ENCODE measurements at regions not wholly inside any gene's neighbourhood (a gene's known extent, or its start where the extent isn't known, plus 50 kb on each side); places are given as distances from the start of the nearest gene placed in this dataset.

GRCh38 chr1:30039354-30040080 lies 683.9 kb downstream of the MATN1 start:
- Histone ChIP-seq H2AFZ (ENCODE audit: low read depth, low read length) (no peak overlapping the region), H3K4me2 (ENCODE audit: low read length) (no peak overlapping the region), H3K36me3 (ENCODE audit: insufficient read depth, low read length) (no peaks in the 10 kb centered on the region), H3K79me2 (replicated peaks; ENCODE audit: insufficient read depth, low read length) (no peaks in the 10 kb centered on the region), H3K27me3 (ENCODE audit: insufficient read depth, low read depth, low read length) (no peaks in the 10 kb centered on the region), H3K9me2 (ENCODE audit: insufficient read depth, low read length) (no peaks in the 10 kb centered on the region), H3F3A (ENCODE audit: insufficient read depth, low read length, poor library complexity, severe bottlenecking) (no peaks in the 10 kb centered on the region), H4K20me1 (ENCODE audit: insufficient read depth) (no peaks in the 10 kb centered on the region), H3K4me3 (ENCODE audit: low read length) (no peak overlapping the region), H3K27ac (ENCODE audit: low read length) (no peak overlapping the region), H3K9me3 (ENCODE audit: low read length) (no peaks in the 10 kb centered on the region), H3K9ac (ENCODE audit: low read length) (no peak overlapping the region)
- no peak for TF ChIP-seq MXI1 (conservative IDR thresholded peaks at IDR 0.05; ENCODE audit: poor library complexity, severe bottlenecking)

- Histone ChIP-seq H3K27ac (ENCODE audit: low read length) (no peak overlapping the region), H3K36me3 (ENCODE audit: insufficient read depth, low read length) (no peaks in the 10 kb centered on the region), H3K9me2 (ENCODE audit: insufficient read depth, low read length) (no peaks in the 10 kb centered on the region), H3K4me2 (ENCODE audit: low read length) (no peak overlapping the region), H3K9me3 (ENCODE audit: low read length) (no peaks in the 10 kb centered on the region), H3K27me3 (ENCODE audit: insufficient read depth, low read depth, low read length) (no peaks in the 10 kb centered on the region), H3K4me3 (ENCODE audit: low read length) (no peak overlapping the region), H3K79me2 (replicated peaks; ENCODE audit: insufficient read depth, low read length) (no peaks in the 10 kb centered on the region), H2AFZ (ENCODE audit: low read depth, low read length) (no peak overlapping the region), H3K9ac (ENCODE audit: low read length) (no peak overlapping the region), H3F3A (ENCODE audit: insufficient read depth, low read length, poor library complexity, severe bottlenecking) (no peaks in the 10 kb centered on the region), H4K20me1 (ENCODE audit: insufficient read depth) (no peaks in the 10 kb centered on the region)
- TF ChIP-seq EP300 (conservative IDR thresholded peaks at IDR 0.05; ENCODE audit: poor library complexity, severe bottlenecking) (no peak), TAF1 (IDR thresholded peaks at IDR 0.05; ENCODE audit: low read depth) (no peak), SMC3 (conservative IDR thresholded peaks at IDR 0.05; ENCODE audit: poor library complexity) (no peak), REST (IDR thresholded peaks at IDR 0.05; ENCODE audit: borderline replicate concordance) (no peak), POLR2AphosphoS5 (IDR thresholded peaks at IDR 0.05) (no peak), MXI1 (conservative IDR thresholded peaks at IDR 0.05; ENCODE audit: poor library complexity, severe bottlenecking) (no peak), EZH2 (IDR thresholded peaks at IDR 0.05; ENCODE audit: borderline replicate concordance, insufficient read depth, low read length, poor library complexity, severe bottlenecking) (no peak), RAD21 (conservative IDR thresholded peaks at IDR 0.05) (no peak)
- TF ChIP-seq, protein P1, sequence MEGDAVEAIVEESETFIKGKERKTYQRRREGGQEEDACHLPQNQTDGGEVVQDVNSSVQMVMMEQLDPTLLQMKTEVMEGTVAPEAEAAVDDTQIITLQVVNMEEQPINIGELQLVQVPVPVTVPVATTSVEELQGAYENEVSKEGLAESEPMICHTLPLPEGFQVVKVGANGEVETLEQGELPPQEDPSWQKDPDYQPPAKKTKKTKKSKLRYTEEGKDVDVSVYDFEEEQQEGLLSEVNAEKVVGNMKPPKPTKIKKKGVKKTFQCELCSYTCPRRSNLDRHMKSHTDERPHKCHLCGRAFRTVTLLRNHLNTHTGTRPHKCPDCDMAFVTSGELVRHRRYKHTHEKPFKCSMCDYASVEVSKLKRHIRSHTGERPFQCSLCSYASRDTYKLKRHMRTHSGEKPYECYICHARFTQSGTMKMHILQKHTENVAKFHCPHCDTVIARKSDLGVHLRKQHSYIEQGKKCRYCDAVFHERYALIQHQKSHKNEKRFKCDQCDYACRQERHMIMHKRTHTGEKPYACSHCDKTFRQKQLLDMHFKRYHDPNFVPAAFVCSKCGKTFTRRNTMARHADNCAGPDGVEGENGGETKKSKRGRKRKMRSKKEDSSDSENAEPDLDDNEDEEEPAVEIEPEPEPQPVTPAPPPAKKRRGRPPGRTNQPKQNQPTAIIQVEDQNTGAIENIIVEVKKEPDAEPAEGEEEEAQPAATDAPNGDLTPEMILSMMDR (IDR thresholded peaks at IDR 0.05; ENCODE audit: poor library complexity, severe bottlenecking) = no peak
Measured at GRCh38 chr1:30038134-30039025, 685.0 kb downstream of the MATN1 start.

All from neural cell (in vitro differentiated cells).